ENCODE measurements at regions not wholly inside any gene's neighbourhood (a gene's known extent, or its start where the extent isn't known, plus 50 kb on each side); places are given as distances from the start of the nearest gene placed in this dataset.

- Histone ChIP-seq H4K8ac (ENCODE audit: low read depth in 2 of 2, low read length in 2 of 2) (no peak overlapping the region), H3K18ac (ENCODE audit: low read depth, low read length) (no peak overlapping the region), H3K9me1 (ENCODE audit: insufficient read depth, low read length) (no peaks in the 10 kb centered on the region), H3K9me3 (ENCODE audit: control insufficient read depth, insufficient read depth, low read length) (peaks cover 41% of the 10 kb centered on the region), H3K36me3 (ENCODE audit: control insufficient read depth, insufficient read depth, low read length) (no peaks in the 10 kb centered on the region), H4K5ac (ENCODE audit: low read depth, low read length) (no peak overlapping the region), H3K23ac (ENCODE audit: low read depth, low read length) (no peak overlapping the region), H3K4me1 (ENCODE audit: control insufficient read depth, insufficient read depth, low read length) (no peaks in the 10 kb centered on the region), H4K91ac (ENCODE audit: insufficient read depth, low read depth, low read length) (no peak overlapping the region), H2AK5ac (ENCODE audit: low read depth, low read length) (no peak overlapping the region), H4K20me1 (ENCODE audit: insufficient read depth, low read length) (no peaks in the 10 kb centered on the region), H2AFZ (replicated peaks; ENCODE audit: low read length, poor library complexity) (no peak overlapping the region), H2BK120ac (ENCODE audit: low read depth, low read length) (no peak overlapping the region), H2BK20ac (ENCODE audit: low read depth, low read length) (no peak overlapping the region), H3K9ac (ENCODE audit: low read depth, low read length) (no peak overlapping the region), H3K27ac (ENCODE audit: insufficient read depth, low read length) (no peak overlapping the region), H3K27me3 (ENCODE audit: control insufficient read depth, insufficient read depth, low read length) (no peaks in the 10 kb centered on the region), H3K56ac (ENCODE audit: extremely low read depth, insufficient read depth, low read length) (no peak overlapping the region), H2BK15ac (ENCODE audit: low read depth, low read length) (no peak overlapping the region), H3K4ac (ENCODE audit: low read depth, low read length) (no peak overlapping the region), H3K4me2 (ENCODE audit: low read depth, low read length) (no peak overlapping the region), H3K4me3 (ENCODE audit: insufficient read depth, low read depth, low read length) (no peak overlapping the region), H3K79me1 (ENCODE audit: low read depth in 1 of 2, low read length in 2 of 2) (no peaks in the 10 kb centered on the region), H2AK9ac (replicated peaks; ENCODE audit: low read depth, low read length, poor library complexity) (no peak overlapping the region), H2BK5ac (ENCODE audit: low read depth, low read length, poor library complexity, severe bottlenecking) (no peak overlapping the region), H3K14ac (replicated peaks; ENCODE audit: low read depth, low read length) (no peak overlapping the region)
- ATAC-seq (ENCODE audit: low read depth) (no peak), DNase-seq (no peak)
- dilution Hi-C loops (cut with HindIII; ENCODE audit: low sequenced_read_pairs, unreplicated experiment) = no loop called here
- intact Hi-C loops (cut with micrococcal nuclease) = no loop called here
- ChIA-PET CTCF (no interaction called here), POLR2A (ENCODE audit: unreplicated experiment) (no interaction called here)
- in situ Hi-C loops (cut with MboI; ENCODE audit: low sequenced_read_pairs) = no loop called here
- no TSS peak for BruUV-seq (replicated peaks)
- TF ChIP-seq POLR2A (IDR thresholded peaks at IDR 0.05; ENCODE audit: low read depth, low read length) = no peak
- no peak for TF ChIP-seq SMC3 (IDR thresholded peaks at IDR 0.05; ENCODE audit: low read depth, low read length)
- TF ChIP-seq MAFK (IDR thresholded peaks at IDR 0.05; ENCODE audit: low read depth, low read length) = no peak
- TF ChIP-seq BHLHE40 (IDR thresholded peaks at IDR 0.05; ENCODE audit: low read depth, low read length) = no peak
- no peak for TF ChIP-seq MXI1 (IDR thresholded peaks at IDR 0.05; ENCODE audit: borderline replicate concordance, low read depth, low read length)
- no peak for TF ChIP-seq CEBPB (IDR thresholded peaks at IDR 0.05; ENCODE audit: low read depth, low read length)
- WGBS, 2 experiments (ENCODE audit: extremely low coverage in 2 of 2, insufficient read length in 1 of 2) = no CpG with 5 or more reads among the region's 2 CpGs
Measured at GRCh38 chr14:98682726-98683125, 589.3 kb downstream of the BCL11B start.

Data from IMR-90 (cell line).